Kidney glomerular epithelial cell (primary cell): ENCODE measurements at regions not wholly inside any gene's neighbourhood (a gene's known extent, or its start where the extent isn't known, plus 50 kb on each side); places are given as distances from the start of the nearest gene placed in this dataset.
"Not testable (repeated sequence)": the region's sequence is repeated elsewhere in the genome, so short reads cannot be mapped to it uniquely, and the experiment has no call there.

Experiments used
- DNase-seq: peaks from one replicate; lab custom pipeline; 2025; lab: John Stamatoyannopoulos, UW

DNA sequence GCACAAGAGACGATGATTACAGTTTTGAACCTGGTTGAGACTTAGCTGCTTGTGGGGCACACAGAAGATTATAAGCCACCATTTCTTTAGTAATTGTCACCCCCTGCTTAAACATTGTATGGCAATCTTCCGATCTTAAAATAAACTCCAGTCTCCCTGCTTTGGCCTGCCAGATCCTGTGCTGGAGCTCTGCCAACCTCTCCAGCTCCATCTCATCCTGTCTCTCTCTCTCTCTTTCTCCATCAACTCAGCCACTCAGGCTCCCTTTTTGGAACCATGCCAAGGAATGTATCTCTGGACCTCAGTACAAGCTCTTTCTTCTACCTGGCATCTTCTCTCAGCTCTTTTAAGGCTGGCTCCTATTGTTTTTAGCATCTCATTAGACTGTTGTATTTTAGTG is 1053.2 kb downstream of the REEP3 start:
- no peak for DNase-seq

DNA sequence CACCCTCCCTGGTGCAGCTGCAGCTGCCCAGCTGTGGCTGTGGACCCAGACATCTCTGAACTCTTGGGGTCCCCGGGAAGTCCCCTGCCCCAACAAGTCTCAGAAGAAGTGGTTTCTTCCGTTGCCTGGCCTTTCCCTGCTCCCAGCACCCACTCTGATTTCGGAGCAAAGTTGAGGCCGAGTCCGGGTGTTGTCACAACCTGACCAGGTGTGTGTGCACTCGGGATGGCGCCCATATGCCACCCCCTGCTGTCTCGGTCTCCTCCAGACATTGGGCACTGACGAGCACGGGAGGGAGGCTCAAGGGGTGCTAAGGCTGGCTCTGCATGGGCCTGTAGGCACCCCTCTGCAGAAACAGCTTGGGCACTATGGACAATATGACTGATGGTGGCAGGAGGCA is 1055.3 kb downstream of the REEP3 start:
- no peak for DNase-seq

DNA sequence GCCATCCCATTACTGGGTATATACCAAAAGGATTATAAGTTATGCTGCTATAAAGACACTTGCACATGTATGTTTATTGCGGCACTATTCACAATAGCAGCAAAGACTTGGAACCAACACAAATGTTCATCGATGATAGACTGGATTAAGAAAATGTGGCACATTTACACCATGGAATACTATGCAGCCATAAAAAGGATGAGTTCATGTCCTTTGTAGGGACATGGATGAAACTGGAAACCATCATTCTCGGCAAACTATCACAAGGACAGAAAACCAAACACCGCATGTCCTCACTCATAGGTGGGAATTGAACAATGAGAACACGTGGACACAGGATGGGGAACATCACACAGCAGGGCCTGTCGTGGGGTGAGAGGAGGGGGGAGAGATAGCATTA is 1057.6 kb downstream of the REEP3 start:
- not testable (repeated sequence) for DNase-seq

DNA sequence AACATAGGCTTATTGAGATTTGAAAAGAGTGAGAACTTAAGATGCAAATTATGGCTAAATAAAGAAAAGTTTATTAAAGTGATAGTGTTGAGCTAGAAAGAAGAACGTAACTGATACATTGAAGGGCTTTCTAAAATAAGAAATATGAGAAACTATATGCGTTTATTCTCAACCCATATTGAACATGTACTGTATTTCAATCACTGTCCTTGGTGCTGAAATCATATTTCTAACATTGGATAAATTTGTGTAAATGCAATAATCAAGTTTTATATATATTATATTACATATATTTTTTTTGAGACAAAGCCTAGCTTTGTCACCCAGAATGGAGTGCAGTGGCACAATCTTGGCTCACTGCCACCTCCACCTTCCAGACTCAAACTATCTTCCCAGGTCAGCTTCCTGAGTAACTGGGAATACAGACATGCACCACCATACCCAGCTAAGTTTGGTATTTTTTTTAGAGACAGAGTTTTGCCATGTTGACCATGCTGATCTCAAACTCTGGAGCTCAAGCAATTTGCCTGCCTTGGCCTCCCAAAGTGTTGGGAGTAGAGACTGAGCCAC is 1065.8 kb downstream of the REEP3 start:
- no peak for DNase-seq

- DNase-seq, result no peak
These were observed 1072.9 kb downstream of the REEP3 start for GRCh38 chr10:64594072-64594471.

- DNase-seq, result no peak
These were observed 1077.4 kb downstream of the REEP3 start for GRCh38 chr10:64598600-64598999.

DNA sequence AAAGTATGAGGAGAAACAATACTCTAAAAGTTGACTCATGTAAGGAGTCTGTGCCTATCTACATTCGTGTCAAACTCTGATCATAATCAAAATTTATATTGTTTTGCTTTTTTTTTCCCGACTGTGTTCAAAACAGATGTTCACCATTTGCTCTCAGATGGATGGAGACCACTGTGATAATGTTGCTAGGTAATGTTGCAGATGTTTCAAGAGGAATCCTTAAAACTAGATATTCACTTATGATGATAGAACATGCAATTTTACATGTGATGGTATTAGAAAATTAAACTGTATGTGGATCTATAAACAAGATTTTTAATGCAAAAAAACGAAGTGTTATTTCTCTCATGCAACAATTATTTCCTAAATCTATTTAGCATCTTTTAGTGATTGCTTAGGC is 1080.1 kb downstream of the REEP3 start:
- no peak for DNase-seq

DNA sequence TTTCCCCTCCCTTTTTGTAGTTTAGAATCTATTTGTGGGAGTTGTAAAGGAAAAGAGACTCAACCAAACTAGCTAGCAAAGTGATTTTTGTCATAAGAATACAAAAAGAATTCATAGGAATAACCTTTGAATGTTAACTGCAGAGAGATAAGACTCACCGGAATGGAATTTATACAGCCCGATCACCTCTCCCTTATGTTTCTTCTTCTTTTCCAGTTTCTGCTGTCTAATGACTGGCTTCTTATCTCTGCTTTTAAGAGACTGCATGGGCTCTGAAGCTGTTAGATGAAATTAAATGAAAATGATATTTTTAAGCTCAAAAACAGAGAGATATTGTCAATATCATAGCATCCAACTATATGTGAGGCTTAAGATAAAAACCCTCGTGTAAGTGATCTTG is 1095.9 kb downstream of the REEP3 start:
- no peak for DNase-seq

DNA sequence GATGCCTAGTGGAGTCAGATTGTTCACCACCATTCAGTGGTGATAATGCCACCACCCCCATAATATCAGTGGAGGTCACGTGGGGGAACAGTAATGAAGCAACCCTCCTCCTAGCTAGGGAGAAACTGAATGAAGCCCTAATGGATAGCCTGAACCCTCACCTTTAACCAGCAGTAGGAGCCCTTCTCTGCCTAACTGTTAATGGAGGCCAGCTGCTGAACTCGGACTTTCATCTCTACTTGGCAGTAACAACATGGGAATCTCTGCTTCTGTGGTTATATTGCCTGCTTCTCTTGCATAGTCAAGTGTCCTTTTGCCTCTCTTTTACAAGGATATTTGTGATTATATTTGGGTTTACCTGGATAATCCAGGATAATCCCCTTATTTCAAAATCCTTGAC is 1097.9 kb downstream of the REEP3 start:
- no peak for DNase-seq

DNA sequence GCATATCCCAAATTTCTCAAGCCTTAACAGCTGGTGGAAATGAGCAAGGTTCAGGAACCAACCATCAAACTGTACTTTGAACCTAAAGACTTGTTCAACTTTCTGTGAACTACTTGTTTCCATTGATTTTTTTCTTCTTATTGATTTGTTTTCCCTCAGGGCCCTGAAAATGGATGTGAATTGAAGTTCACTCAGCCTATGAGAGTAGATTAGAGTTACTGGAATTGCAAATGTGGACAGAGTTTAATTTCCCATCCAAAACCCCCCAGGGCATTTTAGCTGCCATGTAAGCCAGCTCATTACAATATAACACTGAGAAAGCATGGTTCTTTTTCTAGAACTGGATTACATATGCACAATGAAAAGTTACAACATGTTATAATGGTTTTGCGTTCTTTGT is 1105.7 kb downstream of the REEP3 start:
- no peak for DNase-seq

- no peak for DNase-seq
These were observed 1109.3 kb downstream of the REEP3 start for GRCh38 chr10:64630534-64630933.

DNA sequence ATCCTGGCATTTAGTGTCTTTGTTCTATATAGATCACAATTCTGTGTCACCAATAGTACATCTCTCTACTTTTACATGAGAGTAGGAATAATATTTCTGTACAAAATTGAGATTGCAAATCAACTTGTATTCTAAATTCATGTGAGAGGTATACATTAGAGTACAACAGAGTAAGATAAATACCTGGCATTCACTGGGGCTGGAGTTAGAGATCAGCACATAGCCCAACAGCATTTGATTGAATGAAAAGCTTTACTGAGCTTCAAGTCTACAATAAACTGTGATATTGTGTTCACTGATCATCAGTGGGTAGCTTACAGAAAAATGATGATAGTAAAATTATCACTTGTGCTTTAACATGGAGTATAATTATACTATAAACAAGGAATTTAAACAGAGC is 1114.7 kb downstream of the REEP3 start:
- DNase-seq, result no peak

- DNase-seq, result no peak
These were observed 1115.3 kb downstream of the REEP3 start for GRCh38 chr10:64636461-64636860.

GRCh38 chr10:64637939-64638338 is 1116.7 kb downstream of the REEP3 start:
- no peak for DNase-seq

DNA sequence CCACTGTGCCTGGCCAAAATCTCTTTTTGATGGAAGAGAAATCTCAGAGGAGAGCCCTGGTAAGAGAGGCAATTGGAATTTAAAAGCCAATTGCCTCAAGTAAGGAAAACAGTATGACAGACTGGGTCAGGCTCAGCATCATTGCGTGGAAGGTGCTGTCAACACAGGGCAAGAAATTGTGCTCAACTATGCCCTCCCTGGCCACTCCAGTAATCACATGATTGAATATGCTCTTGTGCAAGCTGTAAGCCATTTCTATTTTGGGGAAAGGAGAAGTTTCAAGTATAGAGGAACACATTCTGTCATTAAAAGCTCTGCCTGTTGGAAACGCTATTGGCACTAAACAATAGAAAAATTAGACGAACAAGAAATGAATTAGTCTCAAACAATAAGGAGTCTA is 1127.7 kb downstream of the REEP3 start:
- DNase-seq, result no peak

- DNase-seq, result no peak
These were observed 1137.3 kb downstream of the REEP3 start for GRCh38 chr10:64658528-64658927.

DNA sequence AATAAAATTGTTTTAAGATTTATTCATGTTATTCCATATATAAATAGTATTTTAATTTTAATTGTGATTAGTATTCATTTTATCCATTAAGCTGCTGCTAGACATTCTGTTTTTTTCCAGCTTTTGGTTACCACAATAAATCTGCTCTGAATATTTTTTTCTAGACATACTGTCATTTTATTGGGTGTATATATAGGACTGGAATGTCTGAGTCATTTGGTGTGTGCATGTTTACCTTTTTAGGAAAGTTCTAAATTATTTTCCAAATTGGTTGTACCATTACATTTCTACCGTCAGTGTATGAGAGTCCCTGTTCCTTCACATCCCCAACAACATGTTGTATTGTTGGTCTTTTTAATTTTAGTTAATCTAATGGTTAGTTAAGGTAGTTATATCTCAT is 1138.1 kb downstream of the REEP3 start:
- no peak for DNase-seq

GRCh38 chr10:64682043-64682442 is 1160.8 kb downstream of the REEP3 start:
- DNase-seq, result peak; percentile 41

GRCh38 chr10:64690194-64690593 is 1169.0 kb downstream of the REEP3 start:
- DNase-seq, result no peak

DNA sequence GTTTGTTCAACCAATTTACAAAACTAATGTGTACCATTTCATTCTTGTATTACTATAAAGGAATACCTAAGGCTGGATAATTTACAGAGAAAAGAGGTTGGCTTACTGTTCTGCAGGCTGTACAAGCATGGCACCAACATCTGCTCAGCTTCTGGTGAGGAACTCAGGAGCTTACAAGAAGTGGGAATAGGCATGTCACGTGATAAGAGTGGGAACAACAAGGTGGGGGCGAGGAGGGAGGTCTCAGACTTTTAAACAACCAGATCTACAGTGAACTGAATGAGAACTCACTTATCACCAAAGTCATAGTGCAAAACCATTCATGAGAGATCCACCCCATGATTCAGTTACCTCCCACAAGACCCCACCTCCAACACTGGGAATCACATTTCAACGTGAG is 1178.0 kb downstream of the REEP3 start:
- no peak for DNase-seq

DNA sequence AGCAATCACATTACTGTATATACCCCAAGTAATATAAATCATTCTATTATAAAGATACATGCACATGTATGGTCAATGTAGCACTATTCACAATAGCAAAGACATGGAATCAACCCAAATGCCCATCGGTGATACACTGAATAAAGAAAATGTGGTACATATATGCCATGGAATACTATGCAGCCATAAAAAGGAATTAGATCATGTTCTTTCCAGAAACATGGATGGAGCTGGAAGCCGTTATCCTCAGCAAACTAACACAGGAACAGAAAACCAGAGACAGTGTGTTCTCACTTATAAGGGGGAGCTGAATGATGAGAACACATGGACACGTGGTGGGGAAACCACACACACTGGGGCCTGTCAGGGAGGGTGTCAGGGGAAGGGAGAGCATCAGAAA is 1180.9 kb downstream of the REEP3 start:
- DNase-seq, result not testable (repeated sequence)

DNA sequence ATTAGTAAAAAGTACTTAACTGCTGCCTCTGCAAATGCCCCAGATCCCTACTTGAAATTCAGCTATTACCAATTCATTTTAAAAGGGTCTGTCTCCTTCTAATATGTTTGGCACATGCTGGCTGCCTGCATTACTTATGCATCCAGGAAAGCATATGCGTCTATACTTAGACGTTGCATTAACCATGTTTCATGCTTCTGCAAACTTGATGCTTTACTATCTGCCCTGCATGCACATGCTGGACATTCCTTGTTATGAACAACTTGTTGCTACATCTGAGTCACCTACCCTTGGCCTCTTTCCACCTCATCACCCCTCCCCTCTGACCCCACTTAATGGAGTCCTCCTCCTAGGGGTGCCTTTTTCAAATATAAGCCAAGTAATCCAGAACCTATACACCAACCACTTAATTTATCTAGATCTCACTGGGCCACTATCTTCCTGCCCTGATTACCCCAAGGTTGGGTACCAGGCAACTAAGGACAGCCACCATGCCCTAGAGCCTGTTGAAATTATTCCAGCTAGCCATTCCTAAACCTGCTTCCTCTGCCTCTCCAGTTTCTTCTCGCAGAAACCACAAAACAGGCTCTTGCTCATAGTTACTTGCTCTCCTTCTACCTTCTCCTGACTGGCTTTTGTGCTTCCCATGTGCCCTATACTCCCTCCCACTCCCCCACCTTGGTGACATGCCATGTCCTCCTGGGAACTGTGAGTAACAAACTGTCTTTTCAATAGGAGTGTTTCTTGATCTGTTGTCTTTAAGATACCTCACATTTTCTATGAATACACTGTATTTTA is 1187.9 kb downstream of the REEP3 start:
- DNase-seq, result no peak

DNA sequence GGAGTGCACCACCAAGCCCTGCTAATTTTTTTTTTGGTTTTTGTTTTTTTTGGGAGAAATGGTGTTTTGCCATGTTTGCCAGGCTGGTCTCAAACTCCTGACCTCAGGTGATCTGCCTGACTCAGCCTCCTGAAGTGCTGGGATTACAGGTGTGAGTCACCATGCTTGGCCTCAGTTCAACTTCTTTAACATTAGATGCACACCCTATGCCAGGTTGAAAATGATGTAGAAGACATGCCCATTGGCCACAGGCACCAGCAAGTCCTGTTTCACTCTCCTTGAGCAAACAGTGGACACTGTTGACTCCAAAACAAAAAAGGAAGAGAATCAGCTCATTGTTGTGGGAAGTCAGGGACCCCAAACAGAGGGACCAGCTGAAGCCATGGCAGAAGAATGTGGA is 1205.3 kb downstream of the REEP3 start:
- DNase-seq, result no peak

DNA sequence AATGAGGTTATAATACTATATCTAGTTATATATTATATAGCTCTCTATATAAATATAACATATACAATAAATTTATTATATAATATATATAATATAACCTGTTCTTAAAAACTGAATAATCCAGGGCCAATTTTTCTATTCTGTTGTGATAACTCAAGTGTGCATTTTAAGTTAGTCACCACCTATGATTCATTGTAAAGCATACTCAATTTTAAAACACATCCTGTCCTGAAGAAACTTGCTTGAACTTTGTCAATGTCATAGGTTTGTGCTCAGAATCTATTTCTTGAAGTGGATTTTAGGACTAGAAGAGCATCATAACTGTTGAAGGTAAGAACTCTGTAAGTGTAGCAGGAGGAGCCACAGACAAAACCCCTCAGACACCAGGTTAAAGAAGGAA is 1209.8 kb downstream of the REEP3 start:
- DNase-seq, result no peak
